ENCODE measurements at regions not wholly inside any gene's neighbourhood (a gene's known extent, or its start where the extent isn't known, plus 50 kb on each side); places are given as distances from the start of the nearest gene placed in this dataset.
"Not testable (repeated sequence)": the region's sequence is repeated elsewhere in the genome, so short reads cannot be mapped to it uniquely, and the experiment has no call there.

GRCh38 chr11:33553486-33553885, 147.1 kb downstream of the C11orf91 start:
- peak; percentile 42 for DNase-seq

GRCh38 chr11:33552756-33553155, 147.9 kb downstream of the C11orf91 start:
- peak; percentile 81 for DNase-seq

GRCh38 chr11:33551051-33551450, 149.6 kb downstream of the C11orf91 start:
- DNase-seq: peak; percentile 33

GRCh38 chr11:33549483-33549882, 151.1 kb downstream of the C11orf91 start:
- no peak for DNase-seq

GRCh38 chr11:33545931-33546330, 154.7 kb downstream of the C11orf91 start:
- peak; percentile 79 for DNase-seq

GRCh38 chr11:33544593-33545373, 155.8 kb downstream of the C11orf91 start:
- DNase-seq: no peak

- peak; percentile 47 for DNase-seq
Observed at GRCh38 chr11:33543823-33544222, 156.8 kb downstream of the C11orf91 start.

- peak; percentile 49 for DNase-seq
Observed at GRCh38 chr11:33542921-33543320, 157.7 kb downstream of the C11orf91 start.

- DNase-seq: no peak
Observed at GRCh38 chr11:33540946-33541915, 159.4 kb downstream of the C11orf91 start.

GRCh38 chr11:33540427-33540826, 160.2 kb downstream of the C11orf91 start:
- no peak for DNase-seq

- DNase-seq: no peak
Observed at GRCh38 chr11:33539751-33540150, 160.9 kb downstream of the C11orf91 start.

GRCh38 chr11:33538726-33539125, 161.9 kb downstream of the C11orf91 start:
- no peak for DNase-seq

- no peak for DNase-seq
Observed at GRCh38 chr11:33536178-33536577, 164.4 kb downstream of the C11orf91 start.

- no peak for DNase-seq
Observed at GRCh38 chr11:33534575-33534974, 166.1 kb downstream of the C11orf91 start.

GRCh38 chr11:33533386-33534052, 167.1 kb downstream of the C11orf91 start:
- DNase-seq: peak; percentile 48

- DNase-seq: no peak
Observed at GRCh38 chr11:33532720-33533385, 167.8 kb downstream of the C11orf91 start.

- no peak for DNase-seq
Observed at GRCh38 chr11:33532257-33532656, 168.4 kb downstream of the C11orf91 start.

- peak; percentile 93 for DNase-seq
Observed at GRCh38 chr11:33531743-33532181, 168.9 kb downstream of the C11orf91 start.

- DNase-seq: peak; percentile 78
Observed at GRCh38 chr11:33530815-33531214, 169.8 kb downstream of the C11orf91 start.

- DNase-seq: no peak
Observed at GRCh38 chr11:33529461-33529860, 171.2 kb downstream of the C11orf91 start.

GRCh38 chr11:33527738-33528137, 172.9 kb downstream of the C11orf91 start:
- not testable (repeated sequence) for DNase-seq

- no peak for DNase-seq
Observed at GRCh38 chr11:33525789-33526188, 174.8 kb downstream of the C11orf91 start.
